AG10803 (cell line): ENCODE measurements at regions not wholly inside any gene's neighbourhood (a gene's known extent, or its start where the extent isn't known, plus 50 kb on each side); places are given as distances from the start of the nearest gene placed in this dataset.

Source experiments
- DNase-seq: peaks from one replicate; pipeline ENCODE4 v3.0.0; 2010; ENCODE audit warnings: low read depth
- H3K4me3 ChIP-seq: 2 replicates; pipeline ENCODE4 v1.5.1; 2011; ENCODE audit warnings: mild to moderate bottlenecking, low read length, control low read depth
- CTCF ChIP-seq: conservative IDR thresholded peaks from 2 replicates; pipeline ENCODE4 v1.5.1; 2011; ENCODE audit warnings: mild to moderate bottlenecking, low read length, control low read depth, inconsistent platforms

DNA sequence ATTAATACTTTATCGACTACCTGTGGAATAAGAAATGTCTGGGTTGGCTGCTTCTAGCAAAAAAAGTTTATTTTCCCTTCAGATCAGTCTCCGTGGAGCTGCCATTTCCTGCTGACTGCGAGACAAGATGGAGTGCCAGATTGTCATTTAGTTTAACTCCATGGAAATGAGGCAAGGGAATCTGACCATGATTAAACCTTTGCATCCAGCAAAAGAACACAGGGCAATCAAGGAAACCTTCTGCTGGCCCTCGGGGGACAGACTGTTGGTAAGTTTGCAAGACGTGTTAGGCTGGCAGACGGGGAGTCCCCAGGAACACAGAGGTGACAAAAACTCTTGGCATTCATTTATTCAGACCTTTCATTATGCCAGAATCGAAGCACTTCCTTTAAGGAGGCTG, 52.2 kb upstream of the SPACA1 start:
- H3K4me3 ChIP-seq: no peak overlapping the region
- DNase-seq: no peak
- no peak for TF ChIP-seq CTCF

DNA sequence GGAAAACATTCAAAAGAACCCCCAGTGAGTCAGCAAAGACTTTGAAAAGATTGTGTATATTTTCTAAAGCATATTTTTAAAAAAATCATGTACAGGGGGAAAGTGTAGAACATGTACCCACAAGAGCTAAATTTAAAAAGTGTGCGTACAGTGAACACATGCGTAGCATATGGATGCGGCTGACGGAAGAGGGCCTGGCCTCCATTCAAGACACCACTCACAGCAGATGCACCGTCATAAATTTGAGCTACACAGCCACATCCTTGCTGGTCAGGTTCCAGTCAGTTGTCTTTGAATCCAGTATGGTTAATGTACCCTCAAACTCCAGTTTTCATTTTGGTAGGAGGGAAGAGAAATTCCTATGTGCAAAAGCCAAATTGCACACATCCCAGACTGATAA, 54.3 kb upstream of the SPACA1 start:
- no peak for TF ChIP-seq CTCF

GRCh38 chr6:87990871-87991270, 56.8 kb upstream of the SPACA1 start:
- no peak for DNase-seq
- no peak for TF ChIP-seq CTCF
- H3K4me3 ChIP-seq: no peak overlapping the region

More for the DNA sequence above, 54.3 kb upstream of the SPACA1 start:
- H3K4me3 ChIP-seq: no peak overlapping the region
- DNase-seq: no peak

DNA sequence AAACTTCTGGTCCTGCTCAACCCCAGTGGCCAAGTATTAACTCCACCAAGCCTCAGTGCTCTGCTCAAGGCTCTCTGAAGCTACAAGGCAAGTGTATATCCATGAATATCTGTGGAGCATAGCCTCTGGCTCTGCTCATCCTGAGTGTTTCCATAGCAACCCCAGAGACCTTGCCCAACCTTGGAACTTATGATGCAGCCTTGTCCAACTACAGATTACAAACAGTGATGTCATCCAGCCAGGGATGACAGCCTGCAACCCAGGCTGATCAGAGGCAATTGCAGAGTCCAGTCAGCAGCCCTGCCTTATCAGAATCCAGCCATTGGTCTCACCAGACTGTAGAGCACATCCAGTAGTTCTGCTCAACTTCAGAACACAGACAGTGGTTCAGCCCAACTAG, 65.5 kb upstream of the SPACA1 start:
- DNase-seq: no peak
- TF ChIP-seq CTCF: no peak
- no peak overlapping the region for H3K4me3 ChIP-seq

DNA sequence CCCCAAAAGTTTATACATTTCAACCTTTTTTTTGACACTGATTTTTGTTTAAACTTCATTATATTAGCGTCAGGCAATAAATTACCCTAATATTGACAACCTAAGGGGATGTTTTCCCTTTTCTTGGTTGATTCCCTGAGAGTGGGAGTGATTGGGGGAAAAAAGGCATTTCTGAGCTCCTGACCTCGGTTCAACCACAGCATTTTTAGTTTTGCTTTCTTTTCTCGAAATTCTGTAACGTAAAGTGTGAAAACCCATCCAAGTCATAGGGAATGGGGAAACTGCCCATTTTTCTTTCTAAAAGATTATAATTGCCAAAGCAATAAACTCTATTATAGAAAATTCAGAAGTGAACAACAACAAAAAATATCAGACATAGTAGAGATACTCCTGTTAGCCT, 67.9 kb upstream of the SPACA1 start:
- no peak for DNase-seq
- TF ChIP-seq CTCF: no peak
- no peak overlapping the region for H3K4me3 ChIP-seq

GRCh38 chr6:87976616-87977015, 71.0 kb upstream of the SPACA1 start:
- no peak for TF ChIP-seq CTCF
- DNase-seq: no peak
- no peak overlapping the region for H3K4me3 ChIP-seq

- DNase-seq: no peak
- no peak for TF ChIP-seq CTCF
- H3K4me3 ChIP-seq: no peak overlapping the region
Observed at GRCh38 chr6:87975561-87975960, 72.1 kb upstream of the SPACA1 start.
